Tibial nerve (tissue), 4 donors: ENCODE measurements at regions not wholly inside any gene's neighbourhood (a gene's known extent, or its start where the extent isn't known, plus 50 kb on each side); places are given as distances from the start of the nearest gene placed in this dataset.
"Not testable (repeated sequence)": the region's sequence is repeated elsewhere in the genome, so short reads cannot be mapped to it uniquely, and the experiment has no call there.

Experiments used
- DNase-seq, 2 donors: peaks; one replicate each; pipeline ENCODE4 v3.0.0-alpha.2; 2019; ENCODE audit warnings: low spot score in 2 of 2
- H3K27ac ChIP-seq, 4 donors: fragments of 200-600 bp; sonication (generic) in 3 of 4; one replicate each; pipeline ENCODE4 v1.5.1; 2017 to 2019; ENCODE audit warnings: mild to moderate bottlenecking in 1 of 4
- H3K27me3 ChIP-seq, 2 donors: fragments of 200-600 bp; sonication (generic) in 1 of 2; one replicate each; pipeline versions ENCODE4 v1.5.1 to v1.6.0; 2017 to 2019
- H3K36me3 ChIP-seq, 3 donors: fragments of 200-600 bp; sonication (generic); one replicate each; pipeline ENCODE4 v1.5.1; 2018 to 2019
- H3K4me1 ChIP-seq, 4 donors: fragments of 200-600 bp; sonication (generic) in 3 of 4; one replicate each; pipeline ENCODE4 v1.5.1; 2017 to 2019
- H3K4me3 ChIP-seq, 4 donors: fragments of 200-600 bp; sonication (generic) in 3 of 4; one replicate each; pipeline ENCODE4 v1.5.1; 2017 to 2019; ENCODE audit warnings: mild to moderate bottlenecking in 1 of 4, moderate library complexity in 1 of 4
- H3K9me3 ChIP-seq, 4 donors: fragments of 200-600 bp; sonication (generic) in 3 of 4; one replicate each; pipeline ENCODE4 v1.5.1; 2017 to 2019
- CTCF ChIP-seq, 5 experiments: fragments of 200-600 bp in 3 of 5; fragments of 450-650 bp in 2 of 5; sonication (generic) in 3 of 5; IDR thresholded peaks; one replicate each; pipeline ENCODE4 v1.5.1; 2016 to 2019; ENCODE audit warnings: antibody characterized with exemption in 5 of 5, mild to moderate bottlenecking in 3 of 5, moderate library complexity in 2 of 5
- EP300 ChIP-seq, 2 donors: sonication (generic); formaldehyde crosslinking; IDR thresholded peaks; one replicate each; pipeline ENCODE4 v1.6.1; 2017; ENCODE audit warnings: antibody characterized with exemption in 2 of 2, mild to moderate bottlenecking in 1 of 2
- POLR2A ChIP-seq, 2 donors: fragments of 450-650 bp; IDR thresholded peaks; one replicate each; pipeline ENCODE4 v1.6.1; 2017; ENCODE audit warnings: antibody characterized with exemption in 2 of 2, mild to moderate bottlenecking in 2 of 2, moderate library complexity in 2 of 2
- WGBS, 2 donors: methylation state at CpG; one replicate each; pipeline ENCODE4 v1.1.5; 2018; 5-methylcytosine and 5-hydroxymethylcytosine counted together

- Histone ChIP-seq H3K36me3 (no peaks in the 10 kb centered on the region), H3K4me3 (no peak overlapping the region), H3K27ac (no peak overlapping the region), H3K4me1 (no peaks in the 10 kb centered on the region), H3K27me3 (no peaks in the 10 kb centered on the region), H3K9me3 (no peaks in the 10 kb centered on the region)
- TF ChIP-seq EP300 (IDR thresholded peaks at IDR 0.05) (no peak), POLR2A (IDR thresholded peaks at IDR 0.05) (no peak), CTCF (IDR thresholded peaks at IDR 0.05) (no peak)
- no peak for DNase-seq
- WGBS, 2 donors, result 44 to 53% methylated on average over 1 of the region's 1 CpG
Measured at GRCh38 chr2:212811921-212812320, 273.3 kb upstream of the ERBB4 start.

- H3K27ac ChIP-seq, result no peak overlapping the region
- no peaks in the 10 kb centered on the region for H3K27me3 ChIP-seq
- no peaks in the 10 kb centered on the region for H3K9me3 ChIP-seq
- H3K4me1 ChIP-seq, result no peaks in the 10 kb centered on the region
- H3K36me3 ChIP-seq, result no peaks in the 10 kb centered on the region
- no peak for DNase-seq
- 55 to 61% methylated on average over 3 of the region's 3 CpGs for WGBS, 2 donors
- TF ChIP-seq EP300 (IDR thresholded peaks at IDR 0.05), result no peak
- TF ChIP-seq POLR2A (IDR thresholded peaks at IDR 0.05), result no peak
- no peak for TF ChIP-seq CTCF (IDR thresholded peaks at IDR 0.05)
- no peak overlapping the region for H3K4me3 ChIP-seq
Measured at GRCh38 chr2:212811036-212811805, 272.6 kb upstream of the ERBB4 start.

GRCh38 chr2:212797484-212798205 is 259.0 kb upstream of the ERBB4 start:
- WGBS, 2 donors, result 68 to 76% methylated on average over 5 of the region's 5 CpGs
- no peaks in the 10 kb centered on the region for H3K9me3 ChIP-seq
- H3K27ac ChIP-seq, result no peak overlapping the region
- no peak for DNase-seq
- H3K4me3 ChIP-seq, result no peak overlapping the region
- no peaks in the 10 kb centered on the region for H3K36me3 ChIP-seq
- TF ChIP-seq POLR2A (IDR thresholded peaks at IDR 0.05) (no peak), CTCF (IDR thresholded peaks at IDR 0.05) (no peak), EP300 (IDR thresholded peaks at IDR 0.05) (no peak)
- no peaks in the 10 kb centered on the region for H3K4me1 ChIP-seq
- H3K27me3 ChIP-seq, result no peaks in the 10 kb centered on the region

GRCh38 chr2:212794471-212794870 is 255.9 kb upstream of the ERBB4 start:
- Histone ChIP-seq H3K4me1 (no peaks in the 10 kb centered on the region), H3K9me3 (no peaks in the 10 kb centered on the region), H3K36me3 (no peaks in the 10 kb centered on the region), H3K27me3 (no peaks in the 10 kb centered on the region), H3K27ac (no peak overlapping the region), H3K4me3 (no peak overlapping the region)
- no peak for DNase-seq
- no peak for TF ChIP-seq POLR2A (IDR thresholded peaks at IDR 0.05)
- TF ChIP-seq EP300 (IDR thresholded peaks at IDR 0.05), result no peak
- TF ChIP-seq CTCF (IDR thresholded peaks at IDR 0.05), result no peak

- TF ChIP-seq POLR2A (IDR thresholded peaks at IDR 0.05) (no peak), EP300 (IDR thresholded peaks at IDR 0.05) (no peak), CTCF (IDR thresholded peaks at IDR 0.05) (no peak)
Measured at GRCh38 chr2:212791569-212791968, 253.0 kb upstream of the ERBB4 start.

GRCh38 chr2:212786088-212786487 is 247.5 kb upstream of the ERBB4 start:
- not testable (repeated sequence) for H3K36me3 ChIP-seq, H3K27ac ChIP-seq, H3K4me1 ChIP-seq, DNase-seq, H3K4me3 ChIP-seq, H3K27me3 ChIP-seq
- WGBS, 2 donors, result 88% methylated on average over 5 of the region's 5 CpGs
- H3K9me3 ChIP-seq, result peaks cover 0 to 30% (median 7%) of the 10 kb centered on the region in 4 donors

More at GRCh38 chr2:212791569-212791968, 253.0 kb upstream of the ERBB4 start:
- no peaks in the 10 kb centered on the region for H3K36me3 ChIP-seq
- H3K27me3 ChIP-seq, result no peaks in the 10 kb centered on the region
- 83 to 84% methylated on average over 6 of the region's 6 CpGs for WGBS, 2 donors
- no peak overlapping the region for H3K4me3 ChIP-seq
- no peaks in the 10 kb centered on the region for H3K9me3 ChIP-seq
- H3K27ac ChIP-seq, result no peak overlapping the region
- H3K4me1 ChIP-seq, result no peaks in the 10 kb centered on the region
- no peak for DNase-seq
